ENCODE measurements at regions not wholly inside any gene's neighbourhood (a gene's known extent, or its start where the extent isn't known, plus 50 kb on each side); places are given as distances from the start of the nearest gene placed in this dataset.

DNA sequence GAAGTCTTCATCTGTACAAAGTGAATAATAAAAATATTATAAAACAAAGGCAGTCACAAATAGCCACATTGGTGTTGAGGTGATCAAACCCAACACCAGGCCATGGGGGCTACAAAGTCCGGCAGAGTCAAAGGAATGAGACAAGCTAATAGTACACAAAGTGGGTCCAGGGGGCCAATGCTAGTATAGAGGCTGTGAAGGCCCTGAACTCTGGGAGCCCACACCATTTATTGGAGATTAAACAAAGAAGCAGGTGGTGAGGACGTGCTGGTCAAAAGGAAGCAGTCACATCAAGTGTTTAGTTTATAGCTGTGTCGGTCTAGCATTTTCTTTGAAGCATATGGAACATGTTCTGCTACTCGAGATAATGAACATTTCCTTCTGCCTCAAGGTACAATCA, 58.6 kb upstream of the CCT8L2 start:
- TF ChIP-seq POLR2A (IDR thresholded peaks at IDR 0.05): no peak
- TF ChIP-seq, protein P1, sequence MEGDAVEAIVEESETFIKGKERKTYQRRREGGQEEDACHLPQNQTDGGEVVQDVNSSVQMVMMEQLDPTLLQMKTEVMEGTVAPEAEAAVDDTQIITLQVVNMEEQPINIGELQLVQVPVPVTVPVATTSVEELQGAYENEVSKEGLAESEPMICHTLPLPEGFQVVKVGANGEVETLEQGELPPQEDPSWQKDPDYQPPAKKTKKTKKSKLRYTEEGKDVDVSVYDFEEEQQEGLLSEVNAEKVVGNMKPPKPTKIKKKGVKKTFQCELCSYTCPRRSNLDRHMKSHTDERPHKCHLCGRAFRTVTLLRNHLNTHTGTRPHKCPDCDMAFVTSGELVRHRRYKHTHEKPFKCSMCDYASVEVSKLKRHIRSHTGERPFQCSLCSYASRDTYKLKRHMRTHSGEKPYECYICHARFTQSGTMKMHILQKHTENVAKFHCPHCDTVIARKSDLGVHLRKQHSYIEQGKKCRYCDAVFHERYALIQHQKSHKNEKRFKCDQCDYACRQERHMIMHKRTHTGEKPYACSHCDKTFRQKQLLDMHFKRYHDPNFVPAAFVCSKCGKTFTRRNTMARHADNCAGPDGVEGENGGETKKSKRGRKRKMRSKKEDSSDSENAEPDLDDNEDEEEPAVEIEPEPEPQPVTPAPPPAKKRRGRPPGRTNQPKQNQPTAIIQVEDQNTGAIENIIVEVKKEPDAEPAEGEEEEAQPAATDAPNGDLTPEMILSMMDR (IDR thresholded peaks at IDR 0.05): no peak
